ENCODE measurements at regions not wholly inside any gene's neighbourhood (a gene's known extent, or its start where the extent isn't known, plus 50 kb on each side); places are given as distances from the start of the nearest gene placed in this dataset.

DNA sequence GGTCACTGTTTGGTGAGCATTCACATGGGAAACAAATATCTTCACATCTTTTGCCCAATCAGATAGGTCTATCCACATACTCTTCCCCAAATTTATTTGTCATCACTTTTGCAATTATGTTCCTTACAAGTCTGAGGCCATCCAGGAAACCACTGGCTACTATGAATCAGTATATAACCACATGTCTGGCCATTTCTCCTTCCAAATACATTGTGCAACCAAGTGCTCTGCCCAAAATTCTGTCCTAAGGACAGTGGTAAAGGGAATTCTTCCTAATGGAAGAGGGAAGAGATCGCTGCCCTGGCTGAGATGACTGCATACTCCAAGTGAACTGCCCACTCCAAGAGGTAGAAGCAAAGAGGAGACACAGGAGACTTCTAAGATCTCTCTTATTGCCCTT is 148.9 kb upstream of the MAX start:
- Histone ChIP-seq H3K4me3 (no peak overlapping the region), H3K27me3 (ENCODE audit: low read depth) (no peaks in the 10 kb centered on the region), H3K27ac (replicated peaks) (no peak overlapping the region), H3K9me3 (replicated peaks) (peaks cover 5% of the 10 kb centered on the region), H3K4me1 (no peaks in the 10 kb centered on the region), H3K36me3 (no peaks in the 10 kb centered on the region)
- intact Hi-C loops (cut with micrococcal nuclease), result no loop called here
- TF ChIP-seq, protein P1, sequence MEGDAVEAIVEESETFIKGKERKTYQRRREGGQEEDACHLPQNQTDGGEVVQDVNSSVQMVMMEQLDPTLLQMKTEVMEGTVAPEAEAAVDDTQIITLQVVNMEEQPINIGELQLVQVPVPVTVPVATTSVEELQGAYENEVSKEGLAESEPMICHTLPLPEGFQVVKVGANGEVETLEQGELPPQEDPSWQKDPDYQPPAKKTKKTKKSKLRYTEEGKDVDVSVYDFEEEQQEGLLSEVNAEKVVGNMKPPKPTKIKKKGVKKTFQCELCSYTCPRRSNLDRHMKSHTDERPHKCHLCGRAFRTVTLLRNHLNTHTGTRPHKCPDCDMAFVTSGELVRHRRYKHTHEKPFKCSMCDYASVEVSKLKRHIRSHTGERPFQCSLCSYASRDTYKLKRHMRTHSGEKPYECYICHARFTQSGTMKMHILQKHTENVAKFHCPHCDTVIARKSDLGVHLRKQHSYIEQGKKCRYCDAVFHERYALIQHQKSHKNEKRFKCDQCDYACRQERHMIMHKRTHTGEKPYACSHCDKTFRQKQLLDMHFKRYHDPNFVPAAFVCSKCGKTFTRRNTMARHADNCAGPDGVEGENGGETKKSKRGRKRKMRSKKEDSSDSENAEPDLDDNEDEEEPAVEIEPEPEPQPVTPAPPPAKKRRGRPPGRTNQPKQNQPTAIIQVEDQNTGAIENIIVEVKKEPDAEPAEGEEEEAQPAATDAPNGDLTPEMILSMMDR (IDR thresholded peaks at IDR 0.05; ENCODE audit: borderline replicate concordance), result no peak
- DNase-seq, result no peak

DNA sequence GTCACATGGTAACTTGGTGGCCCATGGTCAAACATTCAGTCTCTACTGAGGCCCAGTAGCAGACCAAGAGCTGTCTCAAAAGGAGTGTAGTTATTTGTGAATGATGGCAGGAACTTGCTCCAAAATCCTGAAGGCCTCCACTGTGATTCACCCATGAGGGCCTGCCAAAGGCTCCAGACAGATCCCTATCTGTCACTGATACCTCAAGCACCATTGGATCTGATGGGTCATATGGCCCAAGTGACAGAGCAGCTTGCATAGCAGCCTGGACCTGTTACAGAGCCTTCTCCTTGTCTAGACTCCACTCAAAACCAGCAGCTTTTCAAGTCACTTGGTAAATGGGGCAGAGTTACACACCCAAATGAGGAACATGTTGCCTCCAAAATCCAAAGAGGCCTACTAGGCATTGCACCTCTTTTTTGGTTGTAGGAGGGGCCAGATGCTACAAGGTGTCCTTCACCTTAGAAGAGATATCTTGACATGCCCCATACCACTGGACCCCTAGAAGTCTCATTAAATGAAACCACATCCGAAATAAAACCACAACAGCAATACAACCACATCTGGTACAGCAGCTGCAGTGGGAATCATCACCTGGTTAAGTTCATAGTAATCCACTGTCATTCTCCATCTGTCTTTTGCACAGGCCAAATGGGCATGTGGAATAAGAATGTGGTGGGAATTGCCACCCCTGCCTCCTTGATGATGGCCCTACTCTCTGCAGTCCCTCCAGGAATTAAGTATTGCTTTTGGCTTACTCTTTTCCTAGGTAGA is 150.4 kb upstream of the MAX start:
- H3K36me3 ChIP-seq, result no peaks in the 10 kb centered on the region
- peaks cover under 1% of the 10 kb centered on the region for H3K4me1 ChIP-seq
- no peak overlapping the region for H3K4me3 ChIP-seq
- H3K9me3 ChIP-seq (replicated peaks), result peaks cover 3% of the 10 kb centered on the region
- TF ChIP-seq, protein P1 (IDR thresholded peaks at IDR 0.05; ENCODE audit: borderline replicate concordance), result no peak
- DNase-seq, result no peak
- no peaks in the 10 kb centered on the region for H3K27me3 ChIP-seq (ENCODE audit: low read depth)
- intact Hi-C loops (cut with micrococcal nuclease), result no loop called here
- H3K27ac ChIP-seq (replicated peaks), result no peak overlapping the region

DNA sequence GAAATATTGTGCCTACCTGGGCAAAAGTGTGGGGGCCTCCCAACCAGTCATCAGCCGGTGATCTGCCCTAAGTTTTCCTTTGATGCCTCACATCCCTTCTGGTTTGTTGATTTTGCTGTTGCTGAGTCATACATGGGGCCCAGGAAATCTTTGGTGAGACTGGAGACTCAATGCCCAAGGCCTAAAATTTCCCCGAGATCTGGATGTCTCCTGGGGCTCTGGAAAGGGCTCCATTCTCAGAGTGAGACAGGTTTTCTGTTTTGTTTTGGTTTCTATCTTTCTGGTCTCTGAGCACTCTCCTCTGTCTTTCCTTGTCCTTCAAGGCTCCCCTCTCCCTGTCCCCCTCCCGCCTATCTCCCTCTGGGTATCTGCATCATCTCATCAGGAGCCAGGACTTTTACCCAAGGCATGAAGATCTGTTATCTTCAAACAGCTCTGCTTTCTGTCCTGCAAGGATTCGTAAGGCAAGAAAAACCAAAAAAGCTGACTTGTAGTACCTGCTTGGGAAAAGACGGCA is 152.8 kb upstream of the MAX start:
- no peak for DNase-seq
- Histone ChIP-seq H3K27ac (replicated peaks) (no peak overlapping the region), H3K27me3 (ENCODE audit: low read depth) (no peaks in the 10 kb centered on the region), H3K4me3 (no peak overlapping the region), H3K36me3 (no peaks in the 10 kb centered on the region), H3K9me3 (replicated peaks) (peaks cover 16% of the 10 kb centered on the region), H3K4me1 (peaks cover 5% of the 10 kb centered on the region)
- intact Hi-C loops (cut with micrococcal nuclease), result no loop called here
- TF ChIP-seq, protein P1 (IDR thresholded peaks at IDR 0.05; ENCODE audit: borderline replicate concordance), result no peak

DNA sequence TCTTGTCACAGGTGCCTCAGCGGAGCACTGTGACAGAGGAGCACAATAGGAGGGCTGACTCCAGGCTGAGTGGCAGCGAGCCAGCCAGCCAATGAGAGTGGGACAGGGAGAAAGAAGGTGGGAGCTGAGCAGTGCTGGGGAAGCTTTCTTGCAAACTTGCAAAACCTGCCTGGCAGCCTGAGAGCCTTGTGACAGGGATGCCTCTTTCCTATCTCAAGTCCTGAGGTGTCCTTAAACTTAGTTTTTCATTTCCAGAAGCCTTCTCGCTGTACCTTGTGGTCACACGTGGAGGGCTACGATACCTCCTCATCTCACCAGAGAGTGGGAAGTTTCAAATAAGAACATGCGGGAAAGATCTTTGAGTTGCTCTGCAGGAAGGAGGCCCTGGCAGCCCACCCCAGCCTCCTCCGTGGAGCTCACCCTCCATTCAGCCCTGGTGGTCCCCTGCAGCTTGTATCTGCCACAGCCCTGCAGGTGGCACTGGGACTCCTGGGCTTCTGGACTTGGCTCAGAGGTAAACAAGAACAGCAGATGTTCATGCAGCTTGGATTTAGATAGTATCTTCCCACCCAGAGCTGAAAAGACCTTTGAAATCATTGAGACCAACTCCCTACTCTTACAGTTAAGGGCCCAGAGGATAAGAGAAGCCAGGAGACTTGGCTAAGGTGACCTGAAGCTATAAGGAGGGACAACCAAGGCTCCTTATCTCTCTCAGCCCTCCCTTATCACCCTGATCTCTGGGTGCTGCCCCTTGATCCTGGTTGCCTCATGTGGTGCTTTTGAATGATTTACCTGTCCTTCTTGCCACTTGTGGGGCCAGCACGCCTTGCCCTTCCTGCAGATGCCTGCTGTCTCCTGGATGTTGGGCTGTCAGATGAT is 153.5 kb upstream of the MAX start:
- Histone ChIP-seq H3K36me3 (no peaks in the 10 kb centered on the region), H3K27ac (replicated peaks) (no peak overlapping the region), H3K9me3 (replicated peaks) (peaks cover 16% of the 10 kb centered on the region), H3K4me3 (no peak overlapping the region), H3K4me1 (peaks cover 5% of the 10 kb centered on the region), H3K27me3 (ENCODE audit: low read depth) (no peaks in the 10 kb centered on the region)
- intact Hi-C loops (cut with micrococcal nuclease), result no loop called here
- TF ChIP-seq, protein P1 (IDR thresholded peaks at IDR 0.05; ENCODE audit: borderline replicate concordance), result no peak
- DNase-seq, result no peak

DNA sequence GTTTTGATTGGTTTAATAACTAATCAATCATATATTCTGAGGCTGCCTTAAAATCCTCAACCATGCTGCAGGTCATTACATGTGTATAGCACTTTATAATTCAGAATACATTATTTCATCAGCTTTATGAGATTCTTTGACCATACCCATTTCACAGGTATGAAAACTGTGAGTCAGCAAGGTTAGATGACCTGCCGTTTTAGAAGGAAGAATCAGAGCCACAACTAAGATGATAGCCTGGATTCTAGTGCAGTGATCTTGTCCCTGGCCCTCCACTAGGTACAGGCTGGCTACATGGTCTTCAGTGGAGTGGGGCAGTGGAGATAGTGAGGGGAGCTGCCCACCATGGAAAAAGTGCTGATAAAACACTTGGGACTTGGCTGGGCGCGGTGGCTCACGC is 154.4 kb upstream of the MAX start:
- Histone ChIP-seq H3K27me3 (ENCODE audit: low read depth) (no peaks in the 10 kb centered on the region), H3K4me1 (peaks cover 5% of the 10 kb centered on the region), H3K9me3 (replicated peaks) (peaks cover 24% of the 10 kb centered on the region), H3K36me3 (no peaks in the 10 kb centered on the region), H3K27ac (replicated peaks) (no peak overlapping the region), H3K4me3 (no peak overlapping the region)
- intact Hi-C loops (cut with micrococcal nuclease), result no loop called here
- TF ChIP-seq, protein P1 (IDR thresholded peaks at IDR 0.05; ENCODE audit: borderline replicate concordance), result no peak
- no peak for DNase-seq
